Cardiac muscle cell (in vitro differentiated cells and primary cell): ENCODE measurements at regions not wholly inside any gene's neighbourhood (a gene's known extent, or its start where the extent isn't known, plus 50 kb on each side); places are given as distances from the start of the nearest gene placed in this dataset.

ENCODE experiments used
- DNase-seq, 2 donors: peaks; one replicate each; pipeline versions ENCODE4 v3.0.0 to v3.0.0-alpha.2; 2010 to 2017; ENCODE audit warnings: low read depth in 1 of 2, low spot score in 1 of 2
- H3K27ac ChIP-seq: fragments of 200-600 bp; sonication (generic); 2 replicates; pipeline ENCODE4 v1.5.1; 2016
- H3K27me3 ChIP-seq: fragments of 200-600 bp; sonication (generic); 2 replicates; pipeline ENCODE4 v1.6.0; 2016; ENCODE audit warnings: control low read depth
- H3K36me3 ChIP-seq: fragments of 200-600 bp; sonication (generic); 2 replicates; pipeline ENCODE4 v1.5.1; 2016; ENCODE audit warnings: control low read depth
- H3K4me1 ChIP-seq: fragments of 200-600 bp; sonication (generic); 2 replicates; pipeline ENCODE4 v1.8.1; 2017; ENCODE audit warnings: low read depth, mild to moderate bottlenecking, mixed run types
- H3K4me3 ChIP-seq: fragments of 200-600 bp; sonication (generic); 2 replicates; pipeline ENCODE4 v1.5.1; 2016; ENCODE audit warnings: mild to moderate bottlenecking
- H3K9me3 ChIP-seq: fragments of 200-600 bp; sonication (generic); 2 replicates; pipeline ENCODE4 v1.5.1; 2017; ENCODE audit warnings: low read depth, mild to moderate bottlenecking, control low read depth
- TF ChIP-seq, protein P1 (sequence below): IDR thresholded peaks from 2 replicates; pipeline ENCODE4 v1.5.1; 2012; ENCODE audit warnings: low read depth, mild to moderate bottlenecking, low read length

DNA sequence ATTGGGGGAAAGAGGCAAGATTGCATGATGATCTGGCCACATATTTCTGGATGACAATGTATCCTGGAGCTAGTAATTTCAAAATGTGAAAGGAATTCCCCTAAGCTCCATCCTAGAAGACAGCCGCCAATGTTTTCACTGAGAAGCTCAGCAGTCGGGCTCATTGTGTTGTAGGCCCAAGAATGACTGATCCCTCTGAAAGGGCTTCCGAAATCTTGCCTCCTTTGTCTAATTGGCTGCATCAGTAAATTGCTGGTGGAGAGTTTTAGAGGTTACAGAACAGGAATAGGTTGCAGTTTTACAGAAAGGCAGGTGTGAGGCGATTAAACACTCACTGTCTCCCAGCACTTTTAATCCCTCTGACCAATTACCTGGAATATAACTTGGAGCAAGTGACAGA, 464.1 kb upstream of the SALL1 start:
- TF ChIP-seq, protein P1, sequence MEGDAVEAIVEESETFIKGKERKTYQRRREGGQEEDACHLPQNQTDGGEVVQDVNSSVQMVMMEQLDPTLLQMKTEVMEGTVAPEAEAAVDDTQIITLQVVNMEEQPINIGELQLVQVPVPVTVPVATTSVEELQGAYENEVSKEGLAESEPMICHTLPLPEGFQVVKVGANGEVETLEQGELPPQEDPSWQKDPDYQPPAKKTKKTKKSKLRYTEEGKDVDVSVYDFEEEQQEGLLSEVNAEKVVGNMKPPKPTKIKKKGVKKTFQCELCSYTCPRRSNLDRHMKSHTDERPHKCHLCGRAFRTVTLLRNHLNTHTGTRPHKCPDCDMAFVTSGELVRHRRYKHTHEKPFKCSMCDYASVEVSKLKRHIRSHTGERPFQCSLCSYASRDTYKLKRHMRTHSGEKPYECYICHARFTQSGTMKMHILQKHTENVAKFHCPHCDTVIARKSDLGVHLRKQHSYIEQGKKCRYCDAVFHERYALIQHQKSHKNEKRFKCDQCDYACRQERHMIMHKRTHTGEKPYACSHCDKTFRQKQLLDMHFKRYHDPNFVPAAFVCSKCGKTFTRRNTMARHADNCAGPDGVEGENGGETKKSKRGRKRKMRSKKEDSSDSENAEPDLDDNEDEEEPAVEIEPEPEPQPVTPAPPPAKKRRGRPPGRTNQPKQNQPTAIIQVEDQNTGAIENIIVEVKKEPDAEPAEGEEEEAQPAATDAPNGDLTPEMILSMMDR, result no peak
- Histone ChIP-seq H3K9me3 (no peaks in the 10 kb centered on the region), H3K27ac (no peak overlapping the region), H3K4me1 (no peaks in the 10 kb centered on the region), H3K4me3 (no peak overlapping the region), H3K27me3 (no peaks in the 10 kb centered on the region), H3K36me3 (no peaks in the 10 kb centered on the region)
- DNase-seq, result no peak

DNA sequence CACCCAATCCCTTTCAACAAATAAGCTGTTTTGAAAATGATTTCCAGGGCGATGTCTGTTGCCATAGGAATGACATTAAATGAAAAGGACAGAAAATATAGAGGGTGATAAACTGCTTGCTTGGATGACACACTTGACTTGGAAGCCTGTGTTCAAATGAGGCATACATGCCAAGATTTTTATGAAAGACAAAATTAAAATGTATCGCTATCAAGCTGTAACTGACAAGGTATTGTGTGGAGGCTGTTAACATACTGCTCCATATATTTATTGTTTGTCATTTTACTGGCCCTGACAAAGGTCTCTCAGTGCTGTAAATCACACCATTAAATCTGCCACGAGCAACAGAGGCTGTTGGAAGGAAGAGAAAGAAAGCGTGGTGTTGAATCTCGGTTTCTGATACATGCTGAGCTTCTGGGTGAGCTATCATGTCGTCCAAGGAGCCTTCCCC, 456.2 kb upstream of the SALL1 start:
- Histone ChIP-seq H3K4me3 (no peak overlapping the region), H3K27ac (no peak overlapping the region), H3K4me1 (no peaks in the 10 kb centered on the region), H3K27me3 (no peaks in the 10 kb centered on the region), H3K36me3 (no peaks in the 10 kb centered on the region), H3K9me3 (no peaks in the 10 kb centered on the region)
- TF ChIP-seq, protein P1, result no peak
- no peak for DNase-seq

DNA sequence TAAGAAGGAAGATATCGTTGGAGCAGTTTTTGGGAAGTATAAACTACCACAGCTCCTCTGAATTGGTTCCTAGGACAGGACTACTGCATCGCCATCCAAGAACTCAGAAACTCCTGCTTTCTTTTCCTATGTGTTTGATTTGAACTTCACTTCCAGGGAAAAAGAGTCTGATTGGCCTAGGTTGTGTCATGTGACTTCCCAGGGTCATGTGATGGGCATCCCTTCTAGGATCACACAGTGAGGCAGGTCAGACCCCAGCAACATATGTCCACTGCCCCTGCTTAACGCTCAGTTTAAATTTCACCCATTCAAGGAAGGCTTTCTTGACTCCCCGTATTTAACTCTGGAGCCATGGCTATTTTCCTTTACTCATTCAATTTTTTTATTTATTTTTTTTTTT, 445.2 kb upstream of the SALL1 start:
- no peak for DNase-seq
- Histone ChIP-seq H3K27ac (no peak overlapping the region), H3K27me3 (no peaks in the 10 kb centered on the region), H3K4me3 (no peak overlapping the region), H3K36me3 (no peaks in the 10 kb centered on the region), H3K9me3 (no peaks in the 10 kb centered on the region), H3K4me1 (peaks cover 10% of the 10 kb centered on the region)
- TF ChIP-seq, protein P1, result no peak

DNA sequence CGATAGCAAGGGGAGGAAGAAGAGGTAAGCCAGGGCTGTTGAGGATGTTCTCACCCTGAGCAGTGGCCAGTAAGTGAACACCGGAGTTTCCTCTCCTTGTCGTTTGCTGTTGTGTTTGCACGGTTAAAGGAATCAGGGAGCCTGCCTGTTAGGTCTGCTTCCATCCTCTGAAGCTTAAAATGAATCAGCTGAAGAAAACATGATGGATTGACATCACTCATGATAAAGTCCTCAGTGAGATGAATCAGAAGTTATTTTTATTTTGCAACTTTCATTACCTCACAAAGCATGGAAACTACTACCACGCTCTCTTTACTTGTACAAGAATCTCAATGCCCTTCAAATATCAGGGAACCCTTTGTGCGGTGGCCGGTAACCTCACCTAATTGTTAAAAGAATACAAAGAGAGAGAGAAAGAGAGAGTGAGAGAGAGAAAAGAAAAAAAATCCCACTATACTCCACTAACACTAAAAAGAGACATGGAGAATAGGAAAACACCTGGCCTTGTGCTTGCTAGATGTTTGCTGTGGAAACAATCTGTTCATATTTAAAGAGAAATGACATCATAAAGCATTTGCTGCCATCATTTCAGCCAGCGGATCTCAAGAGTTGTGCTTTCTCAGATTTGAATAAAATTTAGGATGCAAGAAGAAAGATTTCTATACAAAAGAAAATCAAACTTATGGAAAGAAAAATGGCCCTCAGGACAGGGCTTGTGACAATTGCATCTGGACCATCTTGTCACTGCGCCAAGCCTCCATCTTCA, 441.6 kb upstream of the SALL1 start:
- Histone ChIP-seq H3K4me1 (peaks cover 11% of the 10 kb centered on the region), H3K4me3 (no peak overlapping the region), H3K36me3 (no peaks in the 10 kb centered on the region), H3K27me3 (no peaks in the 10 kb centered on the region), H3K9me3 (no peaks in the 10 kb centered on the region), H3K27ac (no peak overlapping the region)
- TF ChIP-seq, protein P1, result no peak
- no peak for DNase-seq

DNA sequence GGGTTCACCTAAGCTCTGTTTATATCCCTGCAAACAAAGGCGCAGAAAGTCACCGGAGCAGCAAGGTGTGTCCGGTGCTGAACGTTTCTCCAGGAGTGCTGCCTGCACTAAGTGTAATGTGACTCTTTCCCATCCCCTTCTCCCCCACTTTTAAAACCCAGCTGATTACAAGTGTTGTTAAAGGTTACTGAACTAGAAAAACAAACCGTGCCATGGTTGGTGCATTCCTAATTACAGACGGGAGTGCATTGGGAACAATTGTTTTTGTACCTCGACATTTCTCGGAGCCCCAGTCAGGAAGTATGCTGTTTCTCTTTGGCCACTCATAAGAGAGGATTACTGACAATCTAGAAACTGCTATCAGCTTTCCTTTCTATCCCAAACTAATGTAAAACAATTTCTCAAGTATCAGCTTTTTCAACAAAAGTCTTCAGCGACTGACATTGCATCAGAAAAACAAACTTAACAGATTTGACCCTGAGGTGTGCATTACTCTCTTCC, 441.0 kb upstream of the SALL1 start:
- H3K4me3 ChIP-seq, result no peak overlapping the region

More for the DNA sequence above, 441.0 kb upstream of the SALL1 start:
- Histone ChIP-seq H3K27me3 (no peaks in the 10 kb centered on the region), H3K36me3 (no peaks in the 10 kb centered on the region), H3K4me1 (peaks cover 11% of the 10 kb centered on the region), H3K9me3 (no peaks in the 10 kb centered on the region), H3K27ac (no peak overlapping the region)
- TF ChIP-seq, protein P1, result no peak
- peak in 1 of 2 donors; percentile 8 for DNase-seq
